K562 (cell line): ENCODE measurements at regions not wholly inside any gene's neighbourhood (a gene's known extent, or its start where the extent isn't known, plus 50 kb on each side); places are given as distances from the start of the nearest gene placed in this dataset.

ENCODE experiments used
- ATAC-seq: fragments of 200-7000 bp; cut with Tn5 transposase; 3 replicates; pipeline ENCODE4 v1.9.1; 2020; ENCODE audit warnings: moderate library complexity
- BruUV-seq: library from RNA; stranded (reverse); fragments of 400-500 nt; replicated peaks from 2 replicates; lab custom pipeline; 2021; lab: Mats Ljungman, UMichigan
- CTCF ChIA-PET: fragments of 300-600 bp; formaldehyde crosslinking; extraction: SDS; loops from one replicate; lab custom pipeline; 2021; ENCODE audit warnings: low intra/inter-chr PET ratio; lab: Yijun Ruan, JAX
- POLR2A ChIA-PET: fragments of 300-600, 350-650 bp; sonication (Branson Sonifier 250); formaldehyde crosslinking; extraction: SDS; loops from one replicate; lab custom pipeline; 2021; ENCODE audit warnings: antibody characterized with exemption, inconsistent platforms; lab: Yijun Ruan, JAX
- DNase-seq, 4 experiments: peaks; one replicate each; pipeline versions ENCODE4 v3.0.0 to v3.0.0-alpha.2; 2011 to 2018; ENCODE audit warnings: low spot score in 3 of 4, mixed read lengths in 3 of 4; ENCODE audit errors: extremely low read depth in 1 of 4
- FAIRE-seq: peaks from 2 replicates; lab custom pipeline; 2011; peaks lifted over from hg19 to GRCh38; lab: Jason Lieb, UNC
- H2AFZ ChIP-seq: 2 replicates; pipeline ENCODE4 v1.6.0; 2011; ENCODE audit warnings: low read depth, low read length, control low read depth, inconsistent platforms
- H3K27ac ChIP-seq: fragments of 200-600 bp; 3 replicates; pipeline ENCODE4 v1.8.0; 2011; ENCODE audit warnings: low read depth, mild to moderate bottlenecking, control low read depth, inconsistent platforms, low read length, moderate library complexity, mixed read lengths; ENCODE audit errors: extremely low read depth
- H3K27me3 ChIP-seq, 2 experiments: fragments of 300-600 bp in 1 of 2; 2 replicates in 1 of 2; 3 replicates in 1 of 2; pipeline versions ENCODE4 v1.6.0 to v1.8.0; 2011; ENCODE audit warnings: inconsistent platforms in 2 of 2, low read length in 2 of 2, mild to moderate bottlenecking in 1 of 2, mixed read lengths in 1 of 2, moderate library complexity in 1 of 2; ENCODE audit not compliant: control insufficient read depth in 2 of 2, insufficient read depth in 2 of 2
- H3K36me3 ChIP-seq: fragments of 300-600 bp; 3 replicates; pipeline ENCODE4 v1.8.0; 2011; ENCODE audit warnings: mild to moderate bottlenecking, low read length, inconsistent platforms; ENCODE audit not compliant: control insufficient read depth, insufficient read depth
- H3K4me1 ChIP-seq, 2 experiments: fragments of 200-600 bp in 1 of 2; replicated peaks in 1 of 2; 2 replicates in 1 of 2; 3 replicates in 1 of 2; pipeline versions ENCODE4 v1.5.1 to v1.8.0; 2011; ENCODE audit warnings: inconsistent platforms in 2 of 2, low read length in 2 of 2, mild to moderate bottlenecking in 1 of 2, mixed read lengths in 1 of 2, moderate library complexity in 1 of 2; ENCODE audit not compliant: control insufficient read depth in 2 of 2, insufficient read depth in 2 of 2
- H3K4me2 ChIP-seq: 2 replicates; pipeline ENCODE4 v1.6.1; 2011; ENCODE audit warnings: low read length, control low read depth, inconsistent platforms, mixed read lengths; ENCODE audit not compliant: insufficient read depth
- H3K4me3 ChIP-seq: fragments of 200-600 bp; sonication (generic), shearing (Covaris generic); 2 replicates; pipeline ENCODE4 v1.5.1; 2016; ENCODE audit warnings: control low read depth, inconsistent platforms
- H3K79me2 ChIP-seq: fragments of 200-600 bp; 3 replicates; pipeline ENCODE4 v1.8.0; 2011; ENCODE audit warnings: low read length, inconsistent platforms; ENCODE audit not compliant: control insufficient read depth, insufficient read depth
- H3K9ac ChIP-seq, 2 experiments: 2 replicates each; pipeline versions ENCODE4 v1.6.0 to v1.6.1; 2011; ENCODE audit warnings: low read depth in 2 of 2, low read length in 2 of 2, control low read depth in 1 of 2, inconsistent platforms in 1 of 2, mild to moderate bottlenecking in 1 of 2, mixed read lengths in 1 of 2; ENCODE audit not compliant: insufficient read depth in 1 of 2
- H3K9me1 ChIP-seq: one replicate; pipeline ENCODE4 v1.6.0; 2011; ENCODE audit warnings: inconsistent platforms, mild to moderate bottlenecking, low read length, moderate library complexity; ENCODE audit not compliant: control insufficient read depth, insufficient read depth
- H3K9me3 ChIP-seq: replicated peaks from 2 replicates; pipeline ENCODE4 v1.5.1; 2011; ENCODE audit warnings: low read depth, low read length, inconsistent platforms; ENCODE audit not compliant: control insufficient read depth, insufficient read depth
- H4K20me1 ChIP-seq: replicated peaks from 2 replicates; pipeline ENCODE4 v1.6.1; 2011; ENCODE audit warnings: low read length, inconsistent platforms, mixed read lengths; ENCODE audit not compliant: control insufficient read depth, insufficient read depth
- FOXP4 ChIP-seq: sonication (generic); formaldehyde crosslinking; IDR thresholded peaks from 2 replicates; pipeline ENCODE4 v1.8.0; 2022; ENCODE audit warnings: mild to moderate bottlenecking, missing genetic modification reagents, borderline replicate concordance
- HIVEP1 ChIP-seq: fragments of 250-450 bp; sonication (Bioruptor Pico); IDR thresholded peaks from 2 replicates; pipeline ENCODE4 v1.4.0; 2020; ENCODE audit warnings: mild to moderate bottlenecking
- HNRNPH1 ChIP-seq: fragments of 200-400 bp; formaldehyde crosslinking; optimal IDR thresholded peaks from 2 replicates; pipeline ENCODE3; 2017; ENCODE audit warnings: low read depth, mild to moderate bottlenecking, low read length, moderate library complexity
- MIER1 ChIP-seq: fragments of 450-650 bp; IDR thresholded peaks from 2 replicates; pipeline ENCODE4 v1.6.1; 2016; ENCODE audit warnings: antibody characterized with exemption, mild to moderate bottlenecking, low read depth
- NONO ChIP-seq, 2 experiments: fragments of 200-400 bp in 1 of 2; fragments of 450-650 bp in 1 of 2; formaldehyde crosslinking in 1 of 2; IDR thresholded peaks; 2 replicates each; pipeline ENCODE4 v1.6.1; 2017; ENCODE audit warnings: low read depth in 2 of 2, mild to moderate bottlenecking in 2 of 2, moderate library complexity in 2 of 2, low read length in 1 of 2
- NR1H2 ChIP-seq: sonication (generic); formaldehyde crosslinking; IDR thresholded peaks from 2 replicates; pipeline ENCODE4 v1.4.0; 2020; ENCODE audit warnings: mild to moderate bottlenecking, missing genetic modification reagents
- NRF1 ChIP-seq, 2 experiments: fragments of 450-650 bp; IDR thresholded peaks in 1 of 2; conservative IDR thresholded peaks in 1 of 2; 2 replicates each; pipeline ENCODE4 v1.6.1; 2014; ENCODE audit warnings: mild to moderate bottlenecking in 2 of 2
- SPI1 ChIP-seq: IDR thresholded peaks from 2 replicates; pipeline ENCODE4 v1.6.1; 2011; ENCODE audit warnings: low read depth, low read length, control low read depth, borderline replicate concordance
- STAT5A ChIP-seq: IDR thresholded peaks from 2 replicates; pipeline ENCODE4 v1.6.1; 2012; ENCODE audit warnings: low read length, inconsistent platforms, borderline replicate concordance
- TSC22D4 ChIP-seq: fragments of 450-650 bp; IDR thresholded peaks from 2 replicates; pipeline ENCODE4 v1.6.1; 2016; ENCODE audit warnings: missing genetic modification characterization, missing biosample characterization, control low read depth
- TSHZ1 ChIP-seq: fragments of 250-450 bp; sonication (Bioruptor Pico); IDR thresholded peaks from 2 replicates; pipeline ENCODE4 v1.4.0; 2020; ENCODE audit warnings: mild to moderate bottlenecking, moderate library complexity
- WGBS: fragments of 100-300 bp; shearing (Covaris generic); methylation state at CpG from one replicate; pipeline ENCODE4 v1.1.6; 2016; ENCODE audit warnings: low coverage, mixed read lengths; ENCODE audit not compliant: insufficient coverage; ENCODE audit errors: missing lambda C conversion rate; 5-methylcytosine and 5-hydroxymethylcytosine counted together
- in situ Hi-C: fragments of 300-500 bp; cut with MboI; formaldehyde crosslinking; loops from 4 replicates; pipeline ENCODE4 v1.15.0; 2018; ENCODE audit warnings: inconsistent platforms, mixed read lengths
- intact Hi-C: fragments of 100-400 bp; cut with micrococcal nuclease; formaldehyde crosslinking; loops from 2 replicates; pipeline ENCODE4 v1.14.2; 2022

- Histone ChIP-seq H3K4me3 (no peak overlapping the region), H3K4me1 (no peaks in the 10 kb centered on the region)
- POLR2A ChIA-PET: interaction anchor here (0.7 to 0.8 kb wide), 2 partner anchors 19 to 20 kb away, joined by 3 read pairs; no protein-coding TSS in a partner anchor
- no TSS peak for BruUV-seq
- no peak for TF ChIP-seq SPI1
- TF ChIP-seq STAT5A: no peak
- TF ChIP-seq HIVEP1: no peak
- TF ChIP-seq FOXP4 (CRISPR knock-in tag): no peak
- no peak for TF ChIP-seq NRF1 (conservative IDR thresholded peaks at IDR 0.05 in 1 of 2, IDR thresholded peaks at IDR 0.05 in 1 of 2)
- TF ChIP-seq TSC22D4 (tag): no peak
- no peak for TF ChIP-seq TSHZ1
- TF ChIP-seq NONO (IDR thresholded peaks at IDR 0.05; ENCODE audit: low read depth in 2 of 2, low read length in 1 of 2): no peak
- TF ChIP-seq NR1H2 (CRISPR knock-in tag): no peak
- no peak for TF ChIP-seq HNRNPH1
- TF ChIP-seq MIER1: no peak
- TF ChIP-seq, all 486 proteins: peak for 0
- Histone ChIP-seq H4K20me1 (no peaks in the 10 kb centered on the region), H3K9ac (no peak overlapping the region), H3K4me2 (no peak overlapping the region), H3K9me3 (no peaks in the 10 kb centered on the region), H3K27ac (no peak overlapping the region), H3K36me3 (no peaks in the 10 kb centered on the region), H3K27me3 (peaks cover 0 to 10% of the 10 kb centered on the region in 2 experiments; a peak in 1 of 5 replicates), H2AFZ (no peak overlapping the region), H3K79me2 (no peaks in the 10 kb centered on the region), H3K9me1 (no peaks in the 10 kb centered on the region)
- DNase-seq: no peak
- ATAC-seq: no peak
- in situ Hi-C loops (no loop called here), intact Hi-C loops (no loop called here)
- CTCF ChIA-PET: no interaction called here
- WGBS: 3% methylated on average over 5 of the region's 5 CpGs
- no peak for FAIRE-seq
Measured at GRCh38 chr4:81599742-81600380, 128.2 kb upstream of the RASGEF1B start.
